ENCODE measurements at regions not wholly inside any gene's neighbourhood (a gene's known extent, or its start where the extent isn't known, plus 50 kb on each side); places are given as distances from the start of the nearest gene placed in this dataset.

DNA sequence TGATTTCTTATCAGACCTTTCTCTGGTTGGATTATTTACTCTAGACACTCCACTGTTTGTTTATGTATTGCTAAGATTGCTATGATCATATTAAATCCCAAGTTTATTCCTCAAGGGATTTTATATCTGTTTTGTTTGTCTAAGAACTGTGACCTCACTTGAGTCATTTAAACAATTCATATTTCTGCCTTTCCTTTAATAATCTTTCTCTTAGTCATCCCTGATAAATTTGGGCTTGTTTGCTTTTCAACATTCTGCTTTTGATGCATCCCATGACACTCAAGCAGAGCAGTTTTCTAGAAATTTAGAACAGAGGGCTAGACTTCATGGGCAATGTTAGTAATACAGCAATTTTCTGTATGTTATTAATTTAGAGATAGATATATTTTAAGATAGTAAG lies 231.6 kb upstream of the TNC start:
- Histone ChIP-seq H3K4me3 (ENCODE audit: low read depth, low read length) (no peak overlapping the region), H3K27ac (ENCODE audit: low read depth, low read length) (no peak overlapping the region), H3K9me3 (ENCODE audit: control insufficient read depth, insufficient read depth, low read length) (no peaks in the 10 kb centered on the region), H3K4me1 (ENCODE audit: control insufficient read depth, insufficient read depth, low read length) (no peaks in the 10 kb centered on the region), H3K27me3 (ENCODE audit: control insufficient read depth, insufficient read depth, low read length) (no peaks in the 10 kb centered on the region), H3K36me3 (ENCODE audit: control insufficient read depth, insufficient read depth, low read length) (no peaks in the 10 kb centered on the region), H3K9ac (ENCODE audit: low read depth, low read length) (no peak overlapping the region)

DNA sequence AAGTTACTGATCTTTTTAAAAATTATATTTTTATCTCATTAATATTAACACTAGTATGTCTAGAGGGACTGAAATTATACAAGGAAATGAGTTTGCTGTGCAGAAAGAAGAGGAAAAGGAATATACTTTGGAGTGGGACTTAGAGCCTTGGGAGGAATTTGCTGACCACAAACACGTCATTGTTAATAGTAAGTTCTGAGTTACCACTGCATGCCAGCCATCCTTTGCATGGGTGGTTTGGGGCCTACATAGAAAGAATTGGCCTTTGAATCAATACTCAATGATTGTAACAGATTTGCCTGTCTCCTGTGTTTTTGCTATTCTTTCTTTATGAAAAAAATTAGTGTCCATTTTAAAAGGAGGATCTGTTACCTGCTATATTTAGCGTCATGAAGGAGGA lies 232.6 kb upstream of the TNC start:
- Histone ChIP-seq H3K27me3 (ENCODE audit: control insufficient read depth, insufficient read depth, low read length) (no peaks in the 10 kb centered on the region), H3K27ac (ENCODE audit: low read depth, low read length) (no peak overlapping the region), H3K9ac (ENCODE audit: low read depth, low read length) (no peak overlapping the region), H3K4me1 (ENCODE audit: control insufficient read depth, insufficient read depth, low read length) (no peaks in the 10 kb centered on the region), H3K4me3 (ENCODE audit: low read depth, low read length) (no peak overlapping the region), H3K36me3 (ENCODE audit: control insufficient read depth, insufficient read depth, low read length) (no peaks in the 10 kb centered on the region), H3K9me3 (ENCODE audit: control insufficient read depth, insufficient read depth, low read length) (no peaks in the 10 kb centered on the region)

DNA sequence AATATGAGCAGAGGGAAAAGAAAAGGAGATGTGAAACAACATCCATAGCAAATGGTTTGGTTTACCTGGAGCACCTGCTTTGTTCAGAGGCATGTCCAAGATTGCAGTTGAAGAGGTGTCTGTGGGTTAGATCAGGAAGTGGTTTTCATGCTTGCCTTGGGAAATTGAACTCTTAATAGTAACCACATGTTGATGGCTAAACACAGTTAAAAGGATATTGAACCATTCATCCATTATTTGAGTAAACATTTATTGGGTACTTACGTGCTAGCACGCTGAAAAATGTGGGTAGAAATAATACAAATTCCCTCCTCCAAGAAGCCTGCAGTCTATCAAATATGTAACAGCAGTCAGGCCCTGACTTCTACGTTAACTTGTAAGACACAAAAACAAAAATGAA lies 235.7 kb upstream of the TNC start:
- Histone ChIP-seq H3K36me3 (ENCODE audit: control insufficient read depth, insufficient read depth, low read length) (no peaks in the 10 kb centered on the region), H3K4me3 (ENCODE audit: low read depth, low read length) (no peak overlapping the region), H3K27ac (ENCODE audit: low read depth, low read length) (no peak overlapping the region), H3K4me1 (ENCODE audit: control insufficient read depth, insufficient read depth, low read length) (no peaks in the 10 kb centered on the region), H3K9ac (ENCODE audit: low read depth, low read length) (no peak overlapping the region), H3K27me3 (ENCODE audit: control insufficient read depth, insufficient read depth, low read length) (no peaks in the 10 kb centered on the region), H3K9me3 (ENCODE audit: control insufficient read depth, insufficient read depth, low read length) (no peaks in the 10 kb centered on the region)

DNA sequence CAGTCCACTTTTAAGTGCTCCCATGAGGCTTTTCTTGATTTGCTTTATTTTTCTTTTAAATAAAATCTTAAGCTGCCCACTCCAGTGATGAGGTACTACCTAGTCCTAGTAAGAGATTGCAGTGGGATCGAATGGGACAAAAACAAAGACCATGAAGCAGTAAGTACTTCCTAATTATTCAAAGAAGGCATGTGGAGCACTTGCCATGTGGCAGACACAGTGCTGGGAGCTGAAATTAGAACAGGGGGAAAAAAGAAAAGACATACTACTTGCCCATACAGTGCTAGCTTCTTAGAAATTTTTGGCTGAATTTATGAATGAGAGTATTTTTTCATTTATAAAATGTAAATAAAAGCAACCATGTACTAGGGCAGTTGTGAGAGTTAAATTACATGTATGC lies 239.9 kb upstream of the TNC start:
- no peak overlapping the region for H3K4me3 ChIP-seq (ENCODE audit: low read depth, low read length)
- no peak overlapping the region for H3K9ac ChIP-seq (ENCODE audit: low read depth, low read length)

DNA sequence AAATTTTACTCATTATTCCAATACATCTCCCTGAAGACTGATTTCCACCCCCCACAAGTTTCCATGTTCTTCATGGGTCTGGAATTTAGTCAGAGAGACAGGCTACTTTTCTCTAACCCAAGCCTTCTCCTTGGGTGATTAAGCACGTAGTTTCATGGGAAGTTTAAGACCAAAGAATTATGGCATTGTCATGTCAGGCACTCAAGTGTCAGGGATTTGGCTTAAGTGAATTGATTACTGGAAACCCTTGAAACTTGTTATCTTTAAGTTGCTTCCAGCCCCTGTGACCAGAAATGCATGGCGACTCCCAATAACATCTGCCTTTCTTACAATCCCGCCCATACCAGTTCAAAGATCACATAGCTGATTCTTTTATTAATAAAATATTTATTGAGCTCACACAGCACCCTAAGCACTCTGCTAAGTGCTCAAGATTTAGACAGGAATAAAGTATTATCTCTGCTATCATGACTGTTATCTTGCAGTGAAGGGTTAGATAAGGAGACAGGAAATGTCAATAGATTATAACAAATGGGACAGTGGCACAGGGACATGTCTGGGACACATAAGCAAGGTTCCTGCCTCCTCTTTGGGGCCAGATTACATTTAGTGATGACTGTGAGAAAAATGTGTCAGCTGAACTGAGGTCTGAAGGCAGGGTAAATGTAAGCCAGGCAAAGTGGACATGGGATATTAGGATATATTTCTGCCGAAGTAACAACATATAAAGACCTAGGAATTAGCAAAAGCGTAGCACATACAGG lies 241.2 kb upstream of the TNC start:
- no peak overlapping the region for H3K4me3 ChIP-seq (ENCODE audit: low read depth, low read length)
- H3K9me3 ChIP-seq (ENCODE audit: control insufficient read depth, insufficient read depth, low read length), result no peaks in the 10 kb centered on the region
- no peak overlapping the region for H3K9ac ChIP-seq (ENCODE audit: low read depth, low read length)
- H3K36me3 ChIP-seq (ENCODE audit: control insufficient read depth, insufficient read depth, low read length), result no peaks in the 10 kb centered on the region
- H3K27ac ChIP-seq (ENCODE audit: low read depth, low read length), result no peak overlapping the region
- no peaks in the 10 kb centered on the region for H3K27me3 ChIP-seq (ENCODE audit: control insufficient read depth, insufficient read depth, low read length)
- peaks cover 6% of the 10 kb centered on the region for H3K4me1 ChIP-seq (ENCODE audit: control insufficient read depth, insufficient read depth, low read length)

More for the DNA sequence above, 239.9 kb upstream of the TNC start:
- no peaks in the 10 kb centered on the region for H3K9me3 ChIP-seq (ENCODE audit: control insufficient read depth, insufficient read depth, low read length)
- no peaks in the 10 kb centered on the region for H3K27me3 ChIP-seq (ENCODE audit: control insufficient read depth, insufficient read depth, low read length)
- peaks cover 6% of the 10 kb centered on the region for H3K4me1 ChIP-seq (ENCODE audit: control insufficient read depth, insufficient read depth, low read length)
- H3K36me3 ChIP-seq (ENCODE audit: control insufficient read depth, insufficient read depth, low read length), result no peaks in the 10 kb centered on the region
- H3K27ac ChIP-seq (ENCODE audit: low read depth, low read length), result no peak overlapping the region

DNA sequence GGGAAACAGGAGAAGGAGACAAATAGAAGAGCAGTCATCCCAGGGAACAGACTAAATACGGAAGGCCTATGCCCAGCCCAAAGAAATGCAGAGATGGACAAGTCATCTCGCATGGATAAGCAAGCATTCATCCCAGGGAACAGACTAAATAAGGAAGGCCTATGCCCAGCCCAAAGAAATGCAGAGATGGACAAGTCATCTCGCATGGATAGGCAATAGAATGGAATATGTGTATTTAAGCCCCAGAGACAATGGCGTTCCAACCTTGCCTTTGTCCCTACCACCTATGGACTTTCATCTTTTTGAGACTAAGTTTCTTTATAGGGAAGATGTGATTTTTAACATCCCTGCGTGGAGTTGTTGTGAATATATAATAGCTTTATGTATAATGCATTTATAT lies 242.2 kb upstream of the TNC start:
- Histone ChIP-seq H3K4me1 (ENCODE audit: control insufficient read depth, insufficient read depth, low read length) (peaks cover 6% of the 10 kb centered on the region), H3K27ac (ENCODE audit: low read depth, low read length) (no peak overlapping the region), H3K4me3 (ENCODE audit: low read depth, low read length) (no peak overlapping the region), H3K9me3 (ENCODE audit: control insufficient read depth, insufficient read depth, low read length) (no peaks in the 10 kb centered on the region), H3K9ac (ENCODE audit: low read depth, low read length) (no peak overlapping the region), H3K27me3 (ENCODE audit: control insufficient read depth, insufficient read depth, low read length) (no peaks in the 10 kb centered on the region), H3K36me3 (ENCODE audit: control insufficient read depth, insufficient read depth, low read length) (no peaks in the 10 kb centered on the region)

DNA sequence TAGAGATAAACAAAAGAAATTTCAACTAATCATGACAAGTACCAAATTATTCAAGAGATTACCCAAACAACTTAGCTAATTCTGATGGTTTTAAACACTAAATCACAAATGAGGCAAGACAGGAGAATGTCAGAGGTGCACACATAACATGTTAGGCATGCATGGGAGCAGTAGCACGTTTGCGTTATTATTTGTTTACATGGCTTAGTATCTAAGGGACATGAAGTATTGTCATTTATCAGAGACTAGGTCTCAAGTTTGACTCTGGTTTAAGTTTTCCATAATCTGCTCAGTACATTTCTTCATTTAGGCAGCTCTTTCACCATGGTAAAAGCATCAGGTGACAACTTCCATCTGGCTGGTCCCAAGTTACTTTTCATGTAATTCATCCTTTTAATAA lies 244.1 kb upstream of the TNC start:
- no peak overlapping the region for H3K27ac ChIP-seq (ENCODE audit: low read depth, low read length)
- H3K27me3 ChIP-seq (ENCODE audit: control insufficient read depth, insufficient read depth, low read length), result no peaks in the 10 kb centered on the region
- no peaks in the 10 kb centered on the region for H3K36me3 ChIP-seq (ENCODE audit: control insufficient read depth, insufficient read depth, low read length)
- peaks cover 6% of the 10 kb centered on the region for H3K4me1 ChIP-seq (ENCODE audit: control insufficient read depth, insufficient read depth, low read length)
- H3K9ac ChIP-seq (ENCODE audit: low read depth, low read length), result no peak overlapping the region
- no peak overlapping the region for H3K4me3 ChIP-seq (ENCODE audit: low read depth, low read length)
- no peaks in the 10 kb centered on the region for H3K9me3 ChIP-seq (ENCODE audit: control insufficient read depth, insufficient read depth, low read length)

DNA sequence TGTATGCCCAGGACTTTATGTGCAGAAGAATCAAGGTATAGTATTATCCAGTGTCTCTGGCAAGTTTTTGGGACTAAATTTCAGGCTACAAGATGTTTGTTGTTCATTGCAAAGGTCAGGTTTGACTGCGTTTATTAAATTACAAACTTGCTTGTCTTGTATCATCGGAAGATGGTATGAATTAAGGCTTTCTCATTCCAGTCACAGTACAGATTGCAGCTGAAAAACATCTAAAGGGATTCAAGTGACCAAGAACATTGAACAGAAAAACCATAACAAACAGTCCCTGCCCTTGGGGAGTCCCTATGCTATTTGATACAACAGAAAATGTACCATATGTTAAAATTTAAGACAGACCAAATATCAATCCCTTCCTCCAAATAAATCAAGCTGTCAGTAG lies 244.7 kb upstream of the TNC start:
- no peak overlapping the region for H3K27ac ChIP-seq (ENCODE audit: low read depth, low read length)
- no peaks in the 10 kb centered on the region for H3K27me3 ChIP-seq (ENCODE audit: control insufficient read depth, insufficient read depth, low read length)
- peaks cover 6% of the 10 kb centered on the region for H3K4me1 ChIP-seq (ENCODE audit: control insufficient read depth, insufficient read depth, low read length)
- H3K4me3 ChIP-seq (ENCODE audit: low read depth, low read length), result no peak overlapping the region
- H3K9me3 ChIP-seq (ENCODE audit: control insufficient read depth, insufficient read depth, low read length), result no peaks in the 10 kb centered on the region
- H3K9ac ChIP-seq (ENCODE audit: low read depth, low read length), result no peak overlapping the region
- H3K36me3 ChIP-seq (ENCODE audit: control insufficient read depth, insufficient read depth, low read length), result no peaks in the 10 kb centered on the region

DNA sequence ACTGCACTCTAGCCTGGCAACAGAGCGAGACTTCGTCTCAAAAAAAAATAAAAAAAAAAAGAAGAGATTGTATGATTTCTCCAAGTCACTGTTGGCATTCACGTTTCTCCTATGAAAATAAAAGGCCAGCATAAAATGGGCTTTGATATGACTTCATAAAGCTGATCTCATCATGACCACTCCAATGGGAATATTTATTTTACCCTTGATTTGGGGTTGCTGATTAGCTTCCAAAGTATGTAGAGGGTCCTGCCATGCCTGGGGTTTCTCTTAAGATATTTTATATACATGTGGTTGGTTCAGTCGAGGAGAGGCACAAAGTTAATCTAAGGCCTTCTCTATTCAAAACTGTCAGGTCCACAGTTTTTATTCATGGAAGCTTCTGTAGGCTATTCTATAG lies 247.0 kb upstream of the TNC start:
- no peak overlapping the region for H3K4me3 ChIP-seq (ENCODE audit: low read depth, low read length)
- H3K36me3 ChIP-seq (ENCODE audit: control insufficient read depth, insufficient read depth, low read length), result no peaks in the 10 kb centered on the region
- H3K27me3 ChIP-seq (ENCODE audit: control insufficient read depth, insufficient read depth, low read length), result no peaks in the 10 kb centered on the region
- H3K9ac ChIP-seq (ENCODE audit: low read depth, low read length), result no peak overlapping the region
- no peaks in the 10 kb centered on the region for H3K9me3 ChIP-seq (ENCODE audit: control insufficient read depth, insufficient read depth, low read length)
- no peak overlapping the region for H3K27ac ChIP-seq (ENCODE audit: low read depth, low read length)
- peaks cover under 1% of the 10 kb centered on the region; the same call in 1 of the 2 replicates for H3K4me1 ChIP-seq (ENCODE audit: control insufficient read depth, insufficient read depth, low read length)

DNA sequence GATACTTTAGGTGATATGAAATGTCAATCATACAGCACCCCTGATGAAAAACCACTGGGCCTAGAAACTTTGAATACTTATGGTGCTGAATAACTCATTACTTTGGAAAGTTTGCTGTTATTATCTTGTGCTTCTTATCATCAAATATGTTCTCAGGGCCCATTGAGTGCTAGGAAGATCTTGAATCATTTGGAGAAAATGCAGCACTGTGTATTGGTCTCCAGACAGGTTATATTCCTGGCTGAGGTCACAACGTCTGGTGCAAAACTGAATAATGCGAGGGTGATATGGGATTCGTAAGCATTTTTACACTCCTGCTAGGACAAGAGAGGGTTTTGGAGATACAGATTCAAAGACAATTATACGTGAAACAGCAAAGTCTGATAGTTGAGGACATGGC lies 249.4 kb upstream of the TNC start:
- Histone ChIP-seq H3K4me1 (ENCODE audit: control insufficient read depth, insufficient read depth, low read length) (no peaks in the 10 kb centered on the region), H3K4me3 (ENCODE audit: low read depth, low read length) (no peak overlapping the region), H3K27ac (ENCODE audit: low read depth, low read length) (no peak overlapping the region), H3K36me3 (ENCODE audit: control insufficient read depth, insufficient read depth, low read length) (no peaks in the 10 kb centered on the region), H3K27me3 (ENCODE audit: control insufficient read depth, insufficient read depth, low read length) (no peaks in the 10 kb centered on the region), H3K9ac (ENCODE audit: low read depth, low read length) (no peak overlapping the region), H3K9me3 (ENCODE audit: control insufficient read depth, insufficient read depth, low read length) (no peaks in the 10 kb centered on the region)

DNA sequence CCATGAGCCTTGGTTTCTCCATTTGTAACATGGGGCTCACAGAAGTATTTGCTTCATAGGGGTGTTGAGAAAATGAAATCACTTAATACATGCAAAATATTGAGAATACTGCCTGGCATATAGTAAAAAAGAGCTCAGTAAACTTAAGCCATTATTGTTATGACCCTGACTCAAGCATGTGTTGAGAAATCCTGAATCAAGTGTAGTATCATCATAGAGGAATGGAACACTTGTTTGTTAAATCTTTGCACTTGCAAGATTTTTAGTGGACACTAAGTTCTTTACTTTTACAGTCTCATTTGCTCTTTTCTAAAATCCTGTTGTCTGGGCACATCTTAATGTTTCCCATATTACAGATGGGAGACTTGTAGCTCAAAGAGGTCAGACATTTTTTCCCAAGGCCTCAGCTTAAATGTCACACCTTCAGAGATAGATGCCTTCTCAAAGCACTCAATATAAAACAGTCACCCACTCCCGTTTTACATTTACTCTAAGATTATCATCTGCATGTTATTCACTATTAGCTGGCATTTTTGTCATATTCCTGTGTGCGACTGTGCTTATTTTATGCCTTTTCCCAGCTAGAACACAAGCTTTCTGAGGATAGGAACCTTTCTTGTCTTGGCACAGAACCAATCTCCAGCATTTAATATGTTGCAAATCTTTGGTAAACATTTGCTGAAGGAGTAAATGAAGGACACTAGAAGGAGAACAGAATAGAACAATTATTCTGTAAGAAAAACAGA lies 250.0 kb upstream of the TNC start:
- Histone ChIP-seq H3K27ac (ENCODE audit: low read depth, low read length) (no peak overlapping the region), H3K4me1 (ENCODE audit: control insufficient read depth, insufficient read depth, low read length) (no peaks in the 10 kb centered on the region), H3K4me3 (ENCODE audit: low read depth, low read length) (no peak overlapping the region), H3K9me3 (ENCODE audit: control insufficient read depth, insufficient read depth, low read length) (no peaks in the 10 kb centered on the region), H3K36me3 (ENCODE audit: control insufficient read depth, insufficient read depth, low read length) (no peaks in the 10 kb centered on the region), H3K27me3 (ENCODE audit: control insufficient read depth, insufficient read depth, low read length) (no peaks in the 10 kb centered on the region), H3K9ac (ENCODE audit: low read depth, low read length) (no peak overlapping the region)

Data from HUES48 (cell line).